Thyroid gland (tissue), 4 donors: ENCODE measurements at regions not wholly inside any gene's neighbourhood (a gene's known extent, or its start where the extent isn't known, plus 50 kb on each side); places are given as distances from the start of the nearest gene placed in this dataset.

ENCODE experiments used
- POLR2A ChIP-seq, 2 donors: fragments of 450-650 bp; IDR thresholded peaks; one replicate each; pipeline ENCODE4 v1.6.1; 2017; ENCODE audit warnings: antibody characterized with exemption in 2 of 2, mild to moderate bottlenecking in 2 of 2, moderate library complexity in 1 of 2
- TF ChIP-seq, protein P1 (sequence below), 6 experiments: fragments of 200-600 bp in 3 of 6; fragments of 450-650 bp in 3 of 6; sonication (generic) in 3 of 6; IDR thresholded peaks; one replicate each; pipeline ENCODE4 v1.5.1; 2016 to 2019; ENCODE audit warnings: antibody characterized with exemption in 6 of 6, mild to moderate bottlenecking in 2 of 6, inconsistent platforms in 1 of 6, moderate library complexity in 1 of 6

DNA sequence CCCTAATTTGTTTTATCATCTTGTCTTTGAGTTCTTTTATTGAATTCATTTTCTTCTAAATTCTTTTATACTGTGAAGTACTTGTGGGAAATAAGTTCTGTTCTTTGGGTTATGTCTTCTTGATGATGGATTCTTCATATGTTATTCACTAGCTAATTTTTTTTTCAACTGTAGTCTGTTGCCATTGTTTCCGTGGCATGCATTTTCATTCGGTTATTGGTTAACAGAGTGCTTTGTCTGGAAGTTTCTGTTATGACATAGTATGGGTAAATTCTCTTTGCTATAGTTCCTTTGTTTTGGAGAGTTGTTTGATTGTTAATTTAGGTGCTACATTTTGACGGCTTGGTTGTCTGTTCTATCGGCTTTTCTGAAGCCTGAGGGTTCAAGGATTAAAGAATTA lies 184.9 kb upstream of the AADAT start:
- TF ChIP-seq, protein P1, sequence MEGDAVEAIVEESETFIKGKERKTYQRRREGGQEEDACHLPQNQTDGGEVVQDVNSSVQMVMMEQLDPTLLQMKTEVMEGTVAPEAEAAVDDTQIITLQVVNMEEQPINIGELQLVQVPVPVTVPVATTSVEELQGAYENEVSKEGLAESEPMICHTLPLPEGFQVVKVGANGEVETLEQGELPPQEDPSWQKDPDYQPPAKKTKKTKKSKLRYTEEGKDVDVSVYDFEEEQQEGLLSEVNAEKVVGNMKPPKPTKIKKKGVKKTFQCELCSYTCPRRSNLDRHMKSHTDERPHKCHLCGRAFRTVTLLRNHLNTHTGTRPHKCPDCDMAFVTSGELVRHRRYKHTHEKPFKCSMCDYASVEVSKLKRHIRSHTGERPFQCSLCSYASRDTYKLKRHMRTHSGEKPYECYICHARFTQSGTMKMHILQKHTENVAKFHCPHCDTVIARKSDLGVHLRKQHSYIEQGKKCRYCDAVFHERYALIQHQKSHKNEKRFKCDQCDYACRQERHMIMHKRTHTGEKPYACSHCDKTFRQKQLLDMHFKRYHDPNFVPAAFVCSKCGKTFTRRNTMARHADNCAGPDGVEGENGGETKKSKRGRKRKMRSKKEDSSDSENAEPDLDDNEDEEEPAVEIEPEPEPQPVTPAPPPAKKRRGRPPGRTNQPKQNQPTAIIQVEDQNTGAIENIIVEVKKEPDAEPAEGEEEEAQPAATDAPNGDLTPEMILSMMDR (IDR thresholded peaks at IDR 0.05) = no peak
- no peak for TF ChIP-seq POLR2A (IDR thresholded peaks at IDR 0.05)
